MG63 (cell line): ENCODE measurements at regions not wholly inside any gene's neighbourhood (a gene's known extent, or its start where the extent isn't known, plus 50 kb on each side); places are given as distances from the start of the nearest gene placed in this dataset.

Experiments
- DNase-seq: peaks from one replicate; pipeline ENCODE4 v3.0.0-alpha.2; 2020
- H3K27me3 ChIP-seq: fragments of 250-450 bp; sonication (Bioruptor Pico); 2 replicates; pipeline ENCODE4 v1.5.1; 2020; ENCODE audit warnings: mild to moderate bottlenecking, moderate library complexity
- H3K36me3 ChIP-seq: fragments of 250-450 bp; sonication (Bioruptor Pico); 2 replicates; pipeline ENCODE4 v1.5.1; 2020; ENCODE audit warnings: mild to moderate bottlenecking, moderate library complexity
- H3K4me3 ChIP-seq: fragments of 250-450 bp; sonication (Bioruptor Pico); 2 replicates; pipeline ENCODE4 v1.5.1; 2020; ENCODE audit warnings: mild to moderate bottlenecking, moderate library complexity
- H3K9me3 ChIP-seq: fragments of 250-450 bp; sonication (Bioruptor Pico); 2 replicates; pipeline ENCODE4 v1.5.1; 2020; ENCODE audit warnings: mild to moderate bottlenecking, moderate library complexity

- Histone ChIP-seq H3K36me3 (no peaks in the 10 kb centered on the region), H3K4me3 (no peak overlapping the region), H3K27me3 (no peaks in the 10 kb centered on the region), H3K9me3 (no peaks in the 10 kb centered on the region)
- no peak for DNase-seq
These were observed 929.3 kb upstream of the SLITRK5 start for GRCh38 chr13:86741762-86742285.

GRCh38 chr13:86757236-86757978 lies 913.8 kb upstream of the SLITRK5 start:
- H3K9me3 ChIP-seq = no peaks in the 10 kb centered on the region
- no peaks in the 10 kb centered on the region for H3K36me3 ChIP-seq
- DNase-seq = no peak
- no peaks in the 10 kb centered on the region for H3K27me3 ChIP-seq
- H3K4me3 ChIP-seq = no peak overlapping the region

- Histone ChIP-seq H3K9me3 (no peaks in the 10 kb centered on the region), H3K4me3 (no peak overlapping the region), H3K27me3 (no peaks in the 10 kb centered on the region), H3K36me3 (no peaks in the 10 kb centered on the region)
- no peak for DNase-seq
These were observed 913.1 kb upstream of the SLITRK5 start for GRCh38 chr13:86758116-86758515.

- Histone ChIP-seq H3K27me3 (no peaks in the 10 kb centered on the region), H3K4me3 (no peak overlapping the region)
- DNase-seq = no peak
These were observed 910.6 kb upstream of the SLITRK5 start for GRCh38 chr13:86760620-86761019.

GRCh38 chr13:86765462-86765861 lies 905.7 kb upstream of the SLITRK5 start:
- DNase-seq = no peak
- H3K36me3 ChIP-seq = no peaks in the 10 kb centered on the region
- no peaks in the 10 kb centered on the region; the same call in 1 of the 2 replicates for H3K9me3 ChIP-seq
- no peaks in the 10 kb centered on the region for H3K27me3 ChIP-seq
- H3K4me3 ChIP-seq = no peak overlapping the region

More at GRCh38 chr13:86760620-86761019, 910.6 kb upstream of the SLITRK5 start:
- Histone ChIP-seq H3K9me3 (no peaks in the 10 kb centered on the region), H3K36me3 (no peaks in the 10 kb centered on the region)

GRCh38 chr13:86788616-86789015 lies 882.6 kb upstream of the SLITRK5 start:
- Histone ChIP-seq H3K9me3 (no peaks in the 10 kb centered on the region), H3K4me3 (no peak overlapping the region), H3K27me3 (no peaks in the 10 kb centered on the region), H3K36me3 (no peaks in the 10 kb centered on the region)
- DNase-seq = no peak

GRCh38 chr13:86792153-86792651 lies 879.0 kb upstream of the SLITRK5 start:
- Histone ChIP-seq H3K36me3 (no peaks in the 10 kb centered on the region), H3K27me3 (no peaks in the 10 kb centered on the region), H3K4me3 (no peak overlapping the region), H3K9me3 (no peaks in the 10 kb centered on the region)
- no peak for DNase-seq

GRCh38 chr13:86795858-86796257 lies 875.3 kb upstream of the SLITRK5 start:
- Histone ChIP-seq H3K27me3 (no peaks in the 10 kb centered on the region), H3K9me3 (no peaks in the 10 kb centered on the region), H3K4me3 (no peak overlapping the region), H3K36me3 (no peaks in the 10 kb centered on the region)
- DNase-seq = no peak

- Histone ChIP-seq H3K9me3 (no peaks in the 10 kb centered on the region), H3K27me3 (no peaks in the 10 kb centered on the region), H3K36me3 (no peaks in the 10 kb centered on the region), H3K4me3 (no peak overlapping the region)
- DNase-seq = no peak
These were observed 860.8 kb upstream of the SLITRK5 start for GRCh38 chr13:86810361-86810760.

- Histone ChIP-seq H3K9me3 (no peaks in the 10 kb centered on the region), H3K36me3 (no peaks in the 10 kb centered on the region), H3K27me3 (no peaks in the 10 kb centered on the region), H3K4me3 (no peak overlapping the region)
- DNase-seq = no peak
These were observed 858.0 kb upstream of the SLITRK5 start for GRCh38 chr13:86813198-86813597.

GRCh38 chr13:86825410-86825809 lies 845.8 kb upstream of the SLITRK5 start:
- Histone ChIP-seq H3K27me3 (no peaks in the 10 kb centered on the region), H3K4me3 (no peak overlapping the region), H3K36me3 (no peaks in the 10 kb centered on the region), H3K9me3 (no peaks in the 10 kb centered on the region)
- DNase-seq = no peak

GRCh38 chr13:86826232-86826631 lies 844.9 kb upstream of the SLITRK5 start:
- no peaks in the 10 kb centered on the region for H3K36me3 ChIP-seq
- DNase-seq = no peak
- H3K9me3 ChIP-seq = no peaks in the 10 kb centered on the region
- H3K27me3 ChIP-seq = no peaks in the 10 kb centered on the region
- no peak overlapping the region for H3K4me3 ChIP-seq

- no peak for DNase-seq
- Histone ChIP-seq H3K27me3 (no peaks in the 10 kb centered on the region), H3K4me3 (no peak overlapping the region), H3K36me3 (no peaks in the 10 kb centered on the region), H3K9me3 (no peaks in the 10 kb centered on the region)
These were observed 841.1 kb upstream of the SLITRK5 start for GRCh38 chr13:86830046-86830445.

GRCh38 chr13:86831084-86831483 lies 840.1 kb upstream of the SLITRK5 start:
- Histone ChIP-seq H3K36me3 (no peaks in the 10 kb centered on the region), H3K27me3 (no peaks in the 10 kb centered on the region), H3K4me3 (no peak overlapping the region), H3K9me3 (no peaks in the 10 kb centered on the region)
- no peak for DNase-seq

GRCh38 chr13:86838411-86839120 lies 832.6 kb upstream of the SLITRK5 start:
- Histone ChIP-seq H3K9me3 (no peaks in the 10 kb centered on the region), H3K27me3 (no peaks in the 10 kb centered on the region), H3K36me3 (no peaks in the 10 kb centered on the region), H3K4me3 (no peak overlapping the region)
- no peak for DNase-seq

- H3K9me3 ChIP-seq = no peaks in the 10 kb centered on the region
- H3K36me3 ChIP-seq = no peaks in the 10 kb centered on the region
- H3K4me3 ChIP-seq = no peak overlapping the region
- H3K27me3 ChIP-seq = no peaks in the 10 kb centered on the region
- no peak for DNase-seq
These were observed 832.0 kb upstream of the SLITRK5 start for GRCh38 chr13:86839221-86839620.

- Histone ChIP-seq H3K27me3 (no peaks in the 10 kb centered on the region), H3K9me3 (no peaks in the 10 kb centered on the region), H3K36me3 (no peaks in the 10 kb centered on the region), H3K4me3 (no peak overlapping the region)
- no peak for DNase-seq
These were observed 830.6 kb upstream of the SLITRK5 start for GRCh38 chr13:86840250-86841191.
